ENCODE measurements at regions not wholly inside any gene's neighbourhood (a gene's known extent, or its start where the extent isn't known, plus 50 kb on each side); places are given as distances from the start of the nearest gene placed in this dataset.
"Not testable (repeated sequence)": the region's sequence is repeated elsewhere in the genome, so short reads cannot be mapped to it uniquely, and the experiment has no call there.

GRCh38 chrX:13474164-13474516 lies 95.3 kb upstream of the EGFL6 start:
- DNase-seq, result no peak

GRCh38 chrX:13473442-13474163 lies 95.8 kb upstream of the EGFL6 start:
- peak; percentile 17 for DNase-seq

- DNase-seq, result no peak
Measured at GRCh38 chrX:13472975-13473374, 96.4 kb upstream of the EGFL6 start.

- DNase-seq, result no peak
Measured at GRCh38 chrX:13471269-13471668, 98.1 kb upstream of the EGFL6 start.

GRCh38 chrX:13470685-13470977 lies 98.8 kb upstream of the EGFL6 start:
- no peak for DNase-seq

GRCh38 chrX:13469963-13470684 lies 99.3 kb upstream of the EGFL6 start:
- DNase-seq, result peak; percentile 69

GRCh38 chrX:13468096-13468495 lies 101.3 kb upstream of the EGFL6 start:
- DNase-seq, result peak; percentile 28

- no peak for DNase-seq
Measured at GRCh38 chrX:13467243-13467642, 102.2 kb upstream of the EGFL6 start.

- no peak for DNase-seq
Measured at GRCh38 chrX:13464599-13465275, 104.7 kb upstream of the EGFL6 start.

GRCh38 chrX:13463608-13464007 lies 105.8 kb upstream of the EGFL6 start:
- DNase-seq, result peak; percentile 96

- DNase-seq, result peak; percentile 64
Measured at GRCh38 chrX:13452283-13452682, 117.1 kb upstream of the EGFL6 start.

- no peak for DNase-seq
Measured at GRCh38 chrX:13449441-13449840, 120.0 kb upstream of the EGFL6 start.

- DNase-seq, result no peak
Measured at GRCh38 chrX:13448941-13449340, 120.5 kb upstream of the EGFL6 start.

GRCh38 chrX:13441608-13442007 lies 121.8 kb upstream of the ATXN3L start:
- not testable (repeated sequence) for DNase-seq

GRCh38 chrX:13440176-13440575 lies 120.3 kb upstream of the ATXN3L start:
- peak; percentile 60 for DNase-seq

- DNase-seq, result peak; percentile 82
Measured at GRCh38 chrX:13433298-13433605, 113.4 kb upstream of the ATXN3L start.

GRCh38 chrX:13432414-13433297 lies 112.8 kb upstream of the ATXN3L start:
- DNase-seq, result peak; percentile 94

GRCh38 chrX:13430136-13430827 lies 110.4 kb upstream of the ATXN3L start:
- DNase-seq, result peak; percentile 53

- peak; percentile 95 for DNase-seq
Measured at GRCh38 chrX:13428053-13428786, 108.4 kb upstream of the ATXN3L start.

- no peak for DNase-seq
Measured at GRCh38 chrX:13427441-13428052, 107.7 kb upstream of the ATXN3L start.

- DNase-seq, result no peak
Measured at GRCh38 chrX:13420545-13421183, 100.8 kb upstream of the ATXN3L start.

Measured in fibroblast of skin of right quadriceps (primary cell).